Body of pancreas (tissue), 4 donors: ENCODE measurements at regions not wholly inside any gene's neighbourhood (a gene's known extent, or its start where the extent isn't known, plus 50 kb on each side); places are given as distances from the start of the nearest gene placed in this dataset.

Experiments used
- POLR2A ChIP-seq, 3 donors: fragments of 450-650 bp; IDR thresholded peaks; one replicate each; pipeline ENCODE4 v1.6.1; 2016; ENCODE audit warnings: antibody characterized with exemption in 3 of 3, mild to moderate bottlenecking in 2 of 3
- TF ChIP-seq, protein P1 (sequence below), 7 experiments: fragments of 450-650 bp in 4 of 7; fragments of 200-600 bp in 3 of 7; sonication (generic) in 3 of 7; IDR thresholded peaks; one replicate each; pipeline ENCODE4 v1.5.1; 2016 to 2019; ENCODE audit warnings: antibody characterized with exemption in 7 of 7

DNA sequence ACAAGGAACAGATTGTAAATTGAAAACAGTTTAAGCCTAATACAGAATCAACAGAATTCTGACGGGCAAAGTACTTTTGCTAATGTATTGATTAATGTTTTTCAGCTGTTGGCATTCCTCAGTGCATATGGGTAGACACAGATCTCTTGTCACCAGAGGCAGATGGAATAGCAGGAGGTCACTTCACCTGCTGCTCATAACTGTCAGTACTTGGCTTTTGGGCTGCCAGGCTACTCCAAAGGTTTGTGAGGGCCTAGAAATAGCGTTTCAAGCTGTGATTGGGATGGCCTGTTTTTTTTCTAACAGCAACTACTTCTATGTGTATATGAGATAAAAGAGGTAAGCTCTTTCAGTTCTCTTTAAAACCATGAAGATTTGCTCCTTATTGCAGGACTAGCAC is 307.5 kb upstream of the ANXA10 start:
- TF ChIP-seq, protein P1, sequence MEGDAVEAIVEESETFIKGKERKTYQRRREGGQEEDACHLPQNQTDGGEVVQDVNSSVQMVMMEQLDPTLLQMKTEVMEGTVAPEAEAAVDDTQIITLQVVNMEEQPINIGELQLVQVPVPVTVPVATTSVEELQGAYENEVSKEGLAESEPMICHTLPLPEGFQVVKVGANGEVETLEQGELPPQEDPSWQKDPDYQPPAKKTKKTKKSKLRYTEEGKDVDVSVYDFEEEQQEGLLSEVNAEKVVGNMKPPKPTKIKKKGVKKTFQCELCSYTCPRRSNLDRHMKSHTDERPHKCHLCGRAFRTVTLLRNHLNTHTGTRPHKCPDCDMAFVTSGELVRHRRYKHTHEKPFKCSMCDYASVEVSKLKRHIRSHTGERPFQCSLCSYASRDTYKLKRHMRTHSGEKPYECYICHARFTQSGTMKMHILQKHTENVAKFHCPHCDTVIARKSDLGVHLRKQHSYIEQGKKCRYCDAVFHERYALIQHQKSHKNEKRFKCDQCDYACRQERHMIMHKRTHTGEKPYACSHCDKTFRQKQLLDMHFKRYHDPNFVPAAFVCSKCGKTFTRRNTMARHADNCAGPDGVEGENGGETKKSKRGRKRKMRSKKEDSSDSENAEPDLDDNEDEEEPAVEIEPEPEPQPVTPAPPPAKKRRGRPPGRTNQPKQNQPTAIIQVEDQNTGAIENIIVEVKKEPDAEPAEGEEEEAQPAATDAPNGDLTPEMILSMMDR (IDR thresholded peaks at IDR 0.05) = no peak
- TF ChIP-seq POLR2A (IDR thresholded peaks at IDR 0.05) = no peak
